ENCODE measurements at regions not wholly inside any gene's neighbourhood (a gene's known extent, or its start where the extent isn't known, plus 50 kb on each side); places are given as distances from the start of the nearest gene placed in this dataset.

DNA sequence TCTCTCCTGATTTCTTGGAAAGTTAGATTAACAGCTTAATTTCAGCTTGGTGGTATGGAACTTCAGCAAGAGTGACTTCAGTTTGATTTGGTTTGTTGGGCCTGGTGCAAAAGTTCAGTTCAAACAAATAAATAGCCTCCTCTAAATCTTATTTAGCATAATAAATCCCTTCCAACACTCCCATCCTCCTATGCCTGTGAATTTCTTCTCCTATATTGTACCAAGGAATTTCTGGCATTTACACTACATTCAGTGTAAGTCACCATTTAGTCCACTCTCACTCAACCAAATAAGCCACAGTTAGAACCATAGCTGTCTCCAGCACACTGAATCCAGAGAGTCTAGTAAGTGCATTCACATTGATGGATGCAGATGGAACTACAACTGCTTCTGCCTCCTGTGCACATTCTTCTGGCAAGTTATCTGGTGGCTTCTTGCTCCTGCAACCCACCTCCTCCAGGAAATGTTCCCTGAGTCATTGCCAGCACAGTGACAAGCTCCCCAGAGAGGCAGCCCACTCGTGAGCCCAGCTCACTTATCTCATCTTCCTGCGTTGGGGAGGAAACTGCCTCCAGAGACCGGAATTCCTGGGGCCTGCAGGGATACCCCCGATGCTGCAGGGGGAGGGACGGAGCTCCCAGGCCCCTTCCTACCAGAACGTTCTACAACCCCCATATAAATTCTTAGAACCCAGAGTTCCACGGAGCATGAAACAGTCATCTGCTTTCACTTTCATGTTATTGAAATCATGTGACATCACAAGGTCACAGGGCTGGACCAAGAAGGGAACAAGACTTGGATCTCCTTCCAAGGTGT lies 318.3 kb downstream of the PHKB start:
- Histone ChIP-seq H2AFZ (ENCODE audit: insufficient read depth, low read length, poor library complexity) (no peak overlapping the region), H3K4ac (ENCODE audit: low read depth, low read length) (no peak overlapping the region), H2AK5ac (ENCODE audit: low read length) (no peak overlapping the region), H3K79me2 (ENCODE audit: control insufficient read depth, insufficient read depth, low read length, poor library complexity) (no peaks in the 10 kb centered on the region), H2BK5ac (ENCODE audit: low read depth, low read length, poor library complexity) (no peak overlapping the region), H3K27ac (ENCODE audit: low read depth, low read length) (no peak overlapping the region), H3K4me1 (ENCODE audit: control insufficient read depth in 1 of 2, insufficient read depth in 2 of 2, low read length in 2 of 2) (no peaks in the 10 kb centered on the region), H4K8ac (ENCODE audit: low read depth, low read length) (no peak overlapping the region), H3K27me3 (ENCODE audit: insufficient read depth, low read length) (no peaks in the 10 kb centered on the region), H3K23ac (ENCODE audit: low read length) (no peak overlapping the region), H3K9me3 (ENCODE audit: insufficient read depth, low read depth, low read length) (no peaks in the 10 kb centered on the region), H3K4me2 (ENCODE audit: low read length) (no peak overlapping the region), H3K4me3 (ENCODE audit: low read depth, low read length) (no peak overlapping the region), H2BK120ac (ENCODE audit: insufficient read depth, low read length, poor library complexity) (no peak overlapping the region), H3K79me1 (ENCODE audit: low read length) (no peaks in the 10 kb centered on the region), H2BK12ac (ENCODE audit: low read length) (no peak overlapping the region), H3K14ac (ENCODE audit: low read length) (no peak overlapping the region), H3K9ac (ENCODE audit: low read length) (no peak overlapping the region), H4K91ac (ENCODE audit: low read depth, low read length) (no peak overlapping the region), H4K12ac (ENCODE audit: low read depth, low read length) (no peak overlapping the region), H3K18ac (ENCODE audit: low read length) (no peak overlapping the region), H3K36me3 (ENCODE audit: control insufficient read depth in 1 of 2, insufficient read depth in 2 of 2, low read length in 2 of 2) (no peaks in the 10 kb centered on the region)
- no peak for DNase-seq
- no CpG with 5 or more reads among the region's 7 CpGs for WGBS (ENCODE audit: extremely low coverage, insufficient coverage, insufficient read length)

DNA sequence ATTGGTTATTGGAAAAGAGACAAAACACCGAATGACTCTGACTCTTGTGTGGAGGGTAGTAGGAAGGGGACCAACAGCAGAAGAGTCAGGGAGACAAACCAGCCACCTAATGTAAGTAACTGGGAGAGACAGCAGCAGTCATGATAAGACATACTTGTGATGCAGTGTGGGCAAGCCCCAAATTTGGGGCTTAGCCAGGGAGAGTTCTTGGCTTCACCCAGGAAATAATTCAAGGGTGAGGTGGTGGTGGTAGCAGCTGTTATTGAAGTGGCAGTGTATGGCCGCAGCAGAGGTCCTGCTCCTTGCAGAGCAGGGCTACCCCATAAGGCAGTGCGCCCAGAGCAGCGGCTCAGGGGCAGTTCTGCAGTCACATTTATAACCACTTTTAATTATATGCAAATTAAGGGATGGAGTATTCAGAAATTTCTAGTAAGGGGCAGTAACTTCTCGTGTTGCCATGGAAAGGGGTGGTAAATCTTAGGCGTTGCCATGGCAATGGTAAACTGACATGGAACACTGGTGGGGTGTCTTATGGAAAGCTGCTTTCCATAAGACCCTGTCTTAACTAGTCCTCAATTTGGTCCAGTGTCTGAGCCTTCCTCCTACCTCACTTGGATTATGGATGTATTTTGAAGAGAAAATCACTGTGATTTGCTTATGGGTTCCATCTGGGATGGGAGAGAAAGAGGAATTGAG lies 317.1 kb downstream of the PHKB start:
- Histone ChIP-seq H3K9ac (ENCODE audit: low read length) (no peak overlapping the region), H3K4me3 (ENCODE audit: low read depth, low read length) (no peak overlapping the region), H2AFZ (ENCODE audit: insufficient read depth, low read length, poor library complexity) (no peak overlapping the region), H3K14ac (ENCODE audit: low read length) (no peak overlapping the region), H2BK12ac (ENCODE audit: low read length) (no peak overlapping the region), H3K4me2 (ENCODE audit: low read length) (no peak overlapping the region), H3K27ac (ENCODE audit: low read depth, low read length) (no peak overlapping the region), H4K91ac (ENCODE audit: low read depth, low read length) (no peak overlapping the region), H2BK5ac (ENCODE audit: low read depth, low read length, poor library complexity) (no peak overlapping the region), H3K4me1 (ENCODE audit: control insufficient read depth in 1 of 2, insufficient read depth in 2 of 2, low read length in 2 of 2) (no peaks in the 10 kb centered on the region), H3K9me3 (ENCODE audit: insufficient read depth, low read depth, low read length) (no peaks in the 10 kb centered on the region), H3K36me3 (ENCODE audit: control insufficient read depth in 1 of 2, insufficient read depth in 2 of 2, low read length in 2 of 2) (no peaks in the 10 kb centered on the region), H3K27me3 (ENCODE audit: insufficient read depth, low read length) (no peaks in the 10 kb centered on the region), H2BK120ac (ENCODE audit: insufficient read depth, low read length, poor library complexity) (no peak overlapping the region), H4K8ac (ENCODE audit: low read depth, low read length) (no peak overlapping the region), H3K18ac (ENCODE audit: low read length) (no peak overlapping the region), H4K12ac (ENCODE audit: low read depth, low read length) (no peak overlapping the region), H3K23ac (ENCODE audit: low read length) (no peak overlapping the region), H3K79me2 (ENCODE audit: control insufficient read depth, insufficient read depth, low read length, poor library complexity) (no peaks in the 10 kb centered on the region), H2AK5ac (ENCODE audit: low read length) (no peak overlapping the region), H3K4ac (ENCODE audit: low read depth, low read length) (no peak overlapping the region), H3K79me1 (ENCODE audit: low read length) (no peaks in the 10 kb centered on the region)
- no peak for DNase-seq
- WGBS (ENCODE audit: extremely low coverage, insufficient coverage, insufficient read length), result no CpG with 5 or more reads among the region's 6 CpGs

DNA sequence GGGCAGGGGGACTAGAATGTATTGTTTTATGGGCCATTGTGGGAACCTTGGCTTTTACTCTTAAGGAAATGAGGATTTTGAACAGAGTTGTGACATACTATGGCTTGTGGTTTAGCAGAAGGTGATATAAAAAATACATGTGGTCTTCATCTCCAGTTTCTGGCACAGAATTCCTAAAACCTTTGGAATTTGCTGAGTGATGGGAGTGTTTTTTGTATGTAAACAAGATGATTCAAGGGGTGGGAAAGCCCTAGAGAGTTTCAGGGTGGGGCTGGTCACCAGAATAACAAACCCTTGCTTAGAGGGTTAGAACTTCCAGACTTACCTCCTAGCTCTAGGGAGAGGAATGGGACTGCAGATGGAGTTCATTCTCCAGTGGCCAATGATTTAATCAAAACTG lies 316.1 kb downstream of the PHKB start:
- Histone ChIP-seq H3K14ac (ENCODE audit: low read length) (no peak overlapping the region), H3K4me1 (ENCODE audit: control insufficient read depth in 1 of 2, insufficient read depth in 2 of 2, low read length in 2 of 2) (no peaks in the 10 kb centered on the region)

DNA sequence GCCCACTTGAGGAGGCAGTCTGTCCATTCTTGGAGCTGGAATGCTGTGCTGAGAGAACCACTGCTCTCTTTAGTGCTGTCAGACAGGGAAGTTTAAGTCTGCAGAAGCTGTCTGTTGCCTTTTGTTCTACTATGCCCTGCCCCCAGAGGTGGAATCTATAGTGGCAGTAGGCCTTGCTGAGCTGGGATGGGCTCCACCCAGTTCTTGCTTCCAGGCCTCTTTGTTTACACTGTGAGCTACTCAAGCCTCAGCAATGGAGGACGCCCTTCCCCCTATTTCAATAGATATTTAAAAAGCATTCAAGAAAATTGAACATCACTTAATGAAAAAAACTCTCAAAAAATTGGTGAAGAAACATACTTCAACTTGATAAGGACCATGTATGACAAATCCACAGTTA lies 313.5 kb downstream of the PHKB start:
- no peak overlapping the region for H3K14ac ChIP-seq (ENCODE audit: low read length)
- H3K79me2 ChIP-seq (ENCODE audit: control insufficient read depth, insufficient read depth, low read length, poor library complexity), result no peaks in the 10 kb centered on the region
- no peak overlapping the region for H2AFZ ChIP-seq (ENCODE audit: insufficient read depth, low read length, poor library complexity)
- no peak overlapping the region for H4K91ac ChIP-seq (ENCODE audit: low read depth, low read length)
- H3K9me3 ChIP-seq (ENCODE audit: insufficient read depth, low read depth, low read length), result no peaks in the 10 kb centered on the region
- no peak overlapping the region for H4K8ac ChIP-seq (ENCODE audit: low read depth, low read length)
- H3K4ac ChIP-seq (ENCODE audit: low read depth, low read length), result no peak overlapping the region
- no peak overlapping the region for H2BK120ac ChIP-seq (ENCODE audit: insufficient read depth, low read length, poor library complexity)
- no peak overlapping the region for H4K12ac ChIP-seq (ENCODE audit: low read depth, low read length)
- no peak overlapping the region for H3K27ac ChIP-seq (ENCODE audit: low read depth, low read length)
- H3K4me1 ChIP-seq (ENCODE audit: control insufficient read depth in 1 of 2, insufficient read depth in 2 of 2, low read length in 2 of 2), result no peaks in the 10 kb centered on the region
- no peak overlapping the region for H3K4me2 ChIP-seq (ENCODE audit: low read length)
- no peaks in the 10 kb centered on the region for H3K36me3 ChIP-seq (ENCODE audit: control insufficient read depth in 1 of 2, insufficient read depth in 2 of 2, low read length in 2 of 2)
- WGBS (ENCODE audit: extremely low coverage, insufficient coverage, insufficient read length), result no CpG with 5 or more reads among the region's 1 CpG
- H3K18ac ChIP-seq (ENCODE audit: low read length), result no peak overlapping the region
- no peaks in the 10 kb centered on the region for H3K79me1 ChIP-seq (ENCODE audit: low read length)
- no peak overlapping the region for H3K23ac ChIP-seq (ENCODE audit: low read length)
- no peak for DNase-seq
- no peak overlapping the region for H2BK12ac ChIP-seq (ENCODE audit: low read length)
- no peaks in the 10 kb centered on the region for H3K27me3 ChIP-seq (ENCODE audit: insufficient read depth, low read length)
- H3K9ac ChIP-seq (ENCODE audit: low read length), result no peak overlapping the region
- H3K4me3 ChIP-seq (ENCODE audit: low read depth, low read length), result no peak overlapping the region
- H2AK5ac ChIP-seq (ENCODE audit: low read length), result no peak overlapping the region
- H2BK5ac ChIP-seq (ENCODE audit: low read depth, low read length, poor library complexity), result no peak overlapping the region

More for the DNA sequence above, 316.1 kb downstream of the PHKB start:
- Histone ChIP-seq H2BK12ac (ENCODE audit: low read length) (no peak overlapping the region), H2BK5ac (ENCODE audit: low read depth, low read length, poor library complexity) (no peak overlapping the region), H3K18ac (ENCODE audit: low read length) (no peak overlapping the region), H3K23ac (ENCODE audit: low read length) (no peak overlapping the region), H2AK5ac (ENCODE audit: low read length) (no peak overlapping the region), H4K91ac (ENCODE audit: low read depth, low read length) (no peak overlapping the region), H3K27ac (ENCODE audit: low read depth, low read length) (no peak overlapping the region), H3K9ac (ENCODE audit: low read length) (no peak overlapping the region), H3K4ac (ENCODE audit: low read depth, low read length) (no peak overlapping the region), H4K8ac (ENCODE audit: low read depth, low read length) (no peak overlapping the region), H3K4me2 (ENCODE audit: low read length) (no peak overlapping the region), H2BK120ac (ENCODE audit: insufficient read depth, low read length, poor library complexity) (no peak overlapping the region), H3K9me3 (ENCODE audit: insufficient read depth, low read depth, low read length) (no peaks in the 10 kb centered on the region), H3K36me3 (ENCODE audit: control insufficient read depth in 1 of 2, insufficient read depth in 2 of 2, low read length in 2 of 2) (no peaks in the 10 kb centered on the region), H3K27me3 (ENCODE audit: insufficient read depth, low read length) (no peaks in the 10 kb centered on the region), H3K79me1 (ENCODE audit: low read length) (no peaks in the 10 kb centered on the region), H3K4me3 (ENCODE audit: low read depth, low read length) (no peak overlapping the region), H2AFZ (ENCODE audit: insufficient read depth, low read length, poor library complexity) (no peak overlapping the region), H4K12ac (ENCODE audit: low read depth, low read length) (no peak overlapping the region), H3K79me2 (ENCODE audit: control insufficient read depth, insufficient read depth, low read length, poor library complexity) (no peaks in the 10 kb centered on the region)
- DNase-seq, result no peak

Measured in trophoblast cell (in vitro differentiated cells and primary cell).